GM12878 (cell line): ENCODE measurements at regions not wholly inside any gene's neighbourhood (a gene's known extent, or its start where the extent isn't known, plus 50 kb on each side); places are given as distances from the start of the nearest gene placed in this dataset.

Experiments
- CTCF ChIP-seq, 3 experiments: IDR thresholded peaks in 2 of 3; conservative IDR thresholded peaks in 1 of 3; 2 replicates each; pipeline ENCODE4 v1.5.1; 2011; ENCODE audit warnings: low read depth in 3 of 3, low read length in 3 of 3, mild to moderate bottlenecking in 3 of 3, control low read depth in 2 of 3, moderate library complexity in 2 of 3, inconsistent platforms in 1 of 3, mixed read lengths in 1 of 3; ENCODE audit not compliant: control insufficient read depth in 2 of 3, insufficient read depth in 1 of 3; ENCODE audit errors: extremely low read depth in 1 of 3
- EZH2 ChIP-seq: IDR thresholded peaks from 2 replicates; pipeline ENCODE4 v1.6.1; 2012; ENCODE audit warnings: low read depth, mild to moderate bottlenecking, control low read depth, inconsistent platforms, low read length, borderline replicate concordance; ENCODE audit not compliant: control insufficient read depth
- FOXM1 ChIP-seq: IDR thresholded peaks from 2 replicates; pipeline ENCODE4 v1.6.1; 2012; ENCODE audit warnings: low read depth, mild to moderate bottlenecking, inconsistent platforms, low read length, moderate library complexity
- JUND ChIP-seq: IDR thresholded peaks from 2 replicates; pipeline ENCODE4 v1.6.1; 2012; ENCODE audit warnings: low read depth, mild to moderate bottlenecking, low read length, improper control_type of control experiment, moderate library complexity
- NBN ChIP-seq: fragments of 450-650 bp; IDR thresholded peaks from 2 replicates; pipeline ENCODE4 v1.6.1; 2016
- POLR2AphosphoS5 ChIP-seq: IDR thresholded peaks from 2 replicates; pipeline ENCODE4 v1.6.1; 2011; ENCODE audit warnings: mild to moderate bottlenecking, low read length, inconsistent platforms
- RFX5 ChIP-seq: IDR thresholded peaks from 2 replicates; pipeline ENCODE4 v1.6.1; 2011; ENCODE audit warnings: low read depth, low read length, improper control_type of control experiment
- SPI1 ChIP-seq: IDR thresholded peaks from 2 replicates; pipeline ENCODE4 v1.6.1; 2011; ENCODE audit warnings: low read depth, mild to moderate bottlenecking, low read length, moderate library complexity, borderline replicate concordance; ENCODE audit not compliant: insufficient read depth
- TCF12 ChIP-seq: IDR thresholded peaks from 2 replicates; pipeline ENCODE4 v1.6.1; 2011; ENCODE audit warnings: low read depth, mild to moderate bottlenecking, low read length
- USF1 ChIP-seq: IDR thresholded peaks from 2 replicates; pipeline ENCODE4 v1.6.1; 2011; ENCODE audit warnings: borderline replicate concordance, low read depth, mild to moderate bottlenecking, moderate library complexity, mixed read lengths, low read length; ENCODE audit not compliant: insufficient read depth; ENCODE audit errors: extremely low read length

- TF ChIP-seq POLR2AphosphoS5 = no peak
- TF ChIP-seq CTCF (IDR thresholded peaks at IDR 0.05 in 2 of 3, conservative IDR thresholded peaks at IDR 0.05 in 1 of 3; ENCODE audit: control insufficient read depth in 2 of 3, extremely low read depth in 1 of 3, insufficient read depth in 1 of 3, low read depth in 3 of 3, low read length in 3 of 3) = no peak
- no peak for TF ChIP-seq USF1
- TF ChIP-seq EZH2 = no peak
- TF ChIP-seq TCF12 = no peak
- no peak for TF ChIP-seq FOXM1
- no peak for TF ChIP-seq JUND
- TF ChIP-seq NBN = no peak
- TF ChIP-seq RFX5 = no peak
- TF ChIP-seq SPI1 = no peak
These were observed 533.8 kb downstream of the SOCS6 start for GRCh38 chr18:70822691-70823090.
